ENCODE measurements at regions not wholly inside any gene's neighbourhood (a gene's known extent, or its start where the extent isn't known, plus 50 kb on each side); places are given as distances from the start of the nearest gene placed in this dataset.

DNA sequence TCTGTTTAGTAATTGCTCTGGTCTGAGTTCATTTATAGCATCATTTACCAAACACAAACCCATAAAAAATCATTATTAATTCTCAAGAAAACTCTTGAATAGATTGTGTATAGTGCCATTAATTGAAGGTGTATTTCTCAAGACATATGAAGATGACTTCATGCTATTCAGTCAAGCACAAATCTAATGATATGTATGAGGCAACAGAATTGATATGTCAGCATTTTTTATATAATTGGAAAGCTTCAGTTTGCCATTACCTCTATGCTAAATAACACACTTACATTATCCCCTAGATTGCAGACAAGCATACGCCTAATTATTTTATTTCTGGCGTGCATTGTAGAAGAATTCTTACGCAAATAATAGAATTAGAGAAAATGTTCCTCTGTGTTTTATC, 461.8 kb downstream of the PDHA2 start:
- TF ChIP-seq, protein P1, sequence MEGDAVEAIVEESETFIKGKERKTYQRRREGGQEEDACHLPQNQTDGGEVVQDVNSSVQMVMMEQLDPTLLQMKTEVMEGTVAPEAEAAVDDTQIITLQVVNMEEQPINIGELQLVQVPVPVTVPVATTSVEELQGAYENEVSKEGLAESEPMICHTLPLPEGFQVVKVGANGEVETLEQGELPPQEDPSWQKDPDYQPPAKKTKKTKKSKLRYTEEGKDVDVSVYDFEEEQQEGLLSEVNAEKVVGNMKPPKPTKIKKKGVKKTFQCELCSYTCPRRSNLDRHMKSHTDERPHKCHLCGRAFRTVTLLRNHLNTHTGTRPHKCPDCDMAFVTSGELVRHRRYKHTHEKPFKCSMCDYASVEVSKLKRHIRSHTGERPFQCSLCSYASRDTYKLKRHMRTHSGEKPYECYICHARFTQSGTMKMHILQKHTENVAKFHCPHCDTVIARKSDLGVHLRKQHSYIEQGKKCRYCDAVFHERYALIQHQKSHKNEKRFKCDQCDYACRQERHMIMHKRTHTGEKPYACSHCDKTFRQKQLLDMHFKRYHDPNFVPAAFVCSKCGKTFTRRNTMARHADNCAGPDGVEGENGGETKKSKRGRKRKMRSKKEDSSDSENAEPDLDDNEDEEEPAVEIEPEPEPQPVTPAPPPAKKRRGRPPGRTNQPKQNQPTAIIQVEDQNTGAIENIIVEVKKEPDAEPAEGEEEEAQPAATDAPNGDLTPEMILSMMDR (conservative IDR thresholded peaks at IDR 0.05; ENCODE audit: low read length), result no peak
- no peak for TF ChIP-seq EZH2phosphoT487 (IDR thresholded peaks at IDR 0.05; ENCODE audit: borderline replicate concordance, low read depth, low read length)

Measured in OCI-LY7 (cell line).